ENCODE measurements at regions not wholly inside any gene's neighbourhood (a gene's known extent, or its start where the extent isn't known, plus 50 kb on each side); places are given as distances from the start of the nearest gene placed in this dataset.

- Histone ChIP-seq H3K27ac (ENCODE audit: insufficient read length, low read depth, low read length) (no peak overlapping the region), H3K4ac (ENCODE audit: low read depth, low read length) (no peak overlapping the region), H3K9ac (ENCODE audit: extremely low read depth, insufficient read length, low read length) (no peak overlapping the region), H3K56ac (ENCODE audit: insufficient read length, low read depth, low read length) (no peak overlapping the region), H4K20me1 (ENCODE audit: control insufficient read depth, insufficient read depth, insufficient read length) (no peaks in the 10 kb centered on the region), H3K79me2 (ENCODE audit: insufficient read depth, low read length) (no peaks in the 10 kb centered on the region), H3K79me1 (ENCODE audit: insufficient read depth, low read depth, low read length, poor library complexity, severe bottlenecking) (no peaks in the 10 kb centered on the region), H2BK12ac (ENCODE audit: insufficient read length, low read depth, low read length) (no peak overlapping the region), H2BK20ac (ENCODE audit: low read depth, low read length, poor library complexity, severe bottlenecking) (no peak overlapping the region), H3T11ph (ENCODE audit: low read length) (no peak overlapping the region), H4K8ac (replicated peaks; ENCODE audit: insufficient read length, low read depth, low read length) (no peak overlapping the region), H3K4me1 (ENCODE audit: insufficient read depth, low read length) (no peaks in the 10 kb centered on the region), H2BK120ac (ENCODE audit: low read depth, low read length, poor library complexity, severe bottlenecking) (no peak overlapping the region), H3K27me3 (ENCODE audit: insufficient read depth, low read length) (no peaks in the 10 kb centered on the region), H3K14ac (ENCODE audit: insufficient read depth, low read length) (no peak overlapping the region), H3K23ac (ENCODE audit: insufficient read length, low read depth, low read length) (no peak overlapping the region), H3K4me2 (ENCODE audit: insufficient read depth, insufficient read length, low read length) (no peak overlapping the region), H2BK5ac (ENCODE audit: insufficient read length, low read length) (no peak overlapping the region), H3K23me2 (ENCODE audit: insufficient read length, low read depth, low read length, poor library complexity, severe bottlenecking) (no peaks in the 10 kb centered on the region), H3K9me3 (ENCODE audit: control insufficient read depth, low read depth, low read length) (no peaks in the 10 kb centered on the region), H2BK15ac (ENCODE audit: low read depth, low read length) (no peak overlapping the region), H3K18ac (ENCODE audit: insufficient read length, low read depth, low read length) (no peak overlapping the region), H4K5ac (ENCODE audit: insufficient read length, low read depth, low read length) (no peak overlapping the region), H2AFZ (ENCODE audit: low read length) (no peak overlapping the region), H2AK5ac (ENCODE audit: insufficient read length, low read length) (no peak overlapping the region), H4K91ac (ENCODE audit: insufficient read length, low read depth, low read length) (no peak overlapping the region)
- DNase-seq, result no peak
- H3K27me3 Mint-ChIP-seq (ENCODE audit: low read depth), result no peaks in the 10 kb centered on the region
- no peak overlapping the region for H3K4me3 Mint-ChIP-seq
- no peaks in the 10 kb centered on the region for H3K4me1 Mint-ChIP-seq
- peaks cover 6 to 28% of the 10 kb centered on the region in 2 experiments for H3K9me3 Mint-ChIP-seq
- TF ChIP-seq CTCF (conservative IDR thresholded peaks at IDR 0.05), result no peak
- H3K27ac Mint-ChIP-seq, result no peak overlapping the region
- no CpG with 5 or more reads among the region's 1 CpG for WGBS (ENCODE audit: extremely low coverage, insufficient read length, low lambda C conversion rate)
- H3K36me3 Mint-ChIP-seq (ENCODE audit: insufficient read depth in 1 of 3, low read depth in 3 of 3), result peaks cover 4 to 6% (median 6%) of the 10 kb centered on the region in 3 experiments; a peak in 5 of 7 replicates
Measured at GRCh38 chr12:86521870-86522269, 265.7 kb upstream of the MGAT4C start.
